ENCODE measurements at regions not wholly inside any gene's neighbourhood (a gene's known extent, or its start where the extent isn't known, plus 50 kb on each side); places are given as distances from the start of the nearest gene placed in this dataset.

DNA sequence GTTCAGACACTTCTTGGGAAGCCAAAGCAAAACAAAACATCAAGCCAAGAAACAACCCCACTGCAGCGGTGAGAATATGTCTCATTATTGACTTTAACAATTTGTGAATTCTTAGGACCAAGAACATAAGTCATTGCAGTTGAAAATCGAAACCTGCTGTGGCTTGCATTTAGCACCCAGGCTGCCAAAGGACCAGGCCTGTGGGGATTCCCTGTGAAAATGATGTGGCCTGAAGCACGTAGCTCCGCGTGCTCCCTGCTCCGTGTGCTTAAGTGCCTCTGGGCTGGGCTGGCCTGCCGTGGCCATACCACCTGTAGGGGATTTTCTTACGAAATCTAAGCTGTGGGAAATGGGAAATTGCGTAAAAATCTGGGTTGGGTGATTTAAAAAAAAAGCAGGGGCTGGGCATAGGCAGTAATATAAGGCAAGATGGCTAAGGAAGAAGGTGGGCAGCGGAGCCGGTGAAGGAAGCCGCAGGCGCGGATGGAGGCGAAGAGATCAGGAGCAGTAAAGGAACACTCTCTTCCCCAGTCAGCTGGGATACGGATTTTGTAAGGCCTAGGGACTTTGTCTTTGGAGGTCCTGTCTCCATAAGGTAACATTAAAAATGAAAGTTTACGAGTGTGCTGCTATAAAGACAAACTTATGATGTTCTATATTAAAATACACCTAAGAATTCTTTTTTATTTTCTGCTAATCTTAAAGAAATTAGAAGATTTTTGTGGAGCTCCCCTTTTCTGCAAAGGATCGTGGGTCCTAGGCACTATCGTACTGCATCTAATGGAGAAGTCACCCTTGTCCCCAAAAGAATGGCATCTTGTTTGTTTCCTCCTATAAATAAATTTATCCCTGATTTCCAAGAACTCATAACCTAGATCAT, 189.6 kb upstream of the SEMA6A start:
- DNase-seq (ENCODE audit: low spot score) = no peak
- intact Hi-C loops (cut with DNase I) = loop anchor here (10.0 kb wide), 1 partner anchor 109 kb away; no protein-coding TSS in a partner anchor

DNA sequence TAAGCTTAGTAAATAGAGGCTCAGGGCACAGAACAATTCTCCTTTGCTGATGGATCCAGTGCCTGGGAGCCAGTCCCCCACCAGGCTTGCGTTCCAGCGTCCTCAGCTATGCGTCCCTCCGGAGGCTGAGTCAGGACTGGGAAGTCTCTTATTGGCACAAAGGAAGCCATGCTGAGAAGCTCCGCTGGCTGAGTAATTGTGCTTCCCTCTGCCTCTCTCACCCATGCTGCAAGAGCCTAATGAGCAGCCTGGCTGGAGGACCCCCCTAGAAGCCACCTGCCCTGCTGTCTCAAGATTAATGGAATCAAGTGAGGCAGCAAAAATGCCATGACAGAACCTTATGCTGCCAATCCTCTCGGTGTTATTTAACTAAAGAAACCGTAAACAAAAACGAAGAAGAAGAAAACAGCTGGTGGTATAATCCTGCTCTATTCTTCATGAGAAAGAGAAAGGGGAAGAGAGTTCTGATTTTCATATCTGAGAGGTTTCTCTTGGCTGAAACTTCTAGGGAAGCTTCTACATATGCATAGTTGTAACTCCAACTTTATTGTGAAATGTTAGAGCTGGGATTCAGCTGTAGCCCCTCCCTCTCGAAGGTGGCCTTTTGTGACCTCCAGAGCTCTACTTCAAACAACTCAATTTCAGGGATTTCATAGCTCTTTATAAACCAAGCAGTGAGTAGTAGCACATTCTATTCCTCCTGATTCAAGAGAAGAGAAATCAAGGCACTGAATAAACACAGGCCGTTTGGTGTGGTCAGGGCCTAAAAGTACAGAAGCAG, 185.4 kb upstream of the SEMA6A start:
- intact Hi-C loops (cut with DNase I) = loop anchor here (10.0 kb wide), 1 partner anchor 105 kb away; no protein-coding TSS in a partner anchor
- DNase-seq (ENCODE audit: low spot score) = no peak

GRCh38 chr5:116757326-116757725, 182.7 kb upstream of the SEMA6A start:
- no peak for DNase-seq (ENCODE audit: low spot score)
- intact Hi-C loops (cut with DNase I) = no loop called here

GRCh38 chr5:116756531-116756930, 181.9 kb upstream of the SEMA6A start:
- DNase-seq (ENCODE audit: low spot score) = no peak
- intact Hi-C loops (cut with DNase I) = no loop called here

DNA sequence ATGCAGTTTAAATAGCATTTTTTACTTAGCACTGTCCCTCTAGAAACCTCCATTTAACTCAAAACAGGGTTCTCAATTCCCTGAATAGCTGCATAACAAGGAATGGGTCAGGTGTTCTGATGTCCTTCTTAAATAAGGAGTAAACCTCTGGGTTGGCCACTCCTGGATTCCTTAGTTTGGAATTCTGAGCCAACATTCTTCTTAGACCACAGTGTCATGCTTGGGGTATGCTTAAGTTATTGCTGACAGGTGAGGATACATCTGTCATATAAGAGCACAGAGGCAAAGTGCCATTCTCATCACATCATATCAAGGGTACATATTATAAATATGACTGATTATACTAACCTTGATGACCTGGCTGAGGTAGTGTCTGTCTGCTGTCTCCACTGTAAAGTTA, 179.9 kb upstream of the SEMA6A start:
- DNase-seq (ENCODE audit: low spot score) = no peak
- intact Hi-C loops (cut with DNase I) = no loop called here

DNA sequence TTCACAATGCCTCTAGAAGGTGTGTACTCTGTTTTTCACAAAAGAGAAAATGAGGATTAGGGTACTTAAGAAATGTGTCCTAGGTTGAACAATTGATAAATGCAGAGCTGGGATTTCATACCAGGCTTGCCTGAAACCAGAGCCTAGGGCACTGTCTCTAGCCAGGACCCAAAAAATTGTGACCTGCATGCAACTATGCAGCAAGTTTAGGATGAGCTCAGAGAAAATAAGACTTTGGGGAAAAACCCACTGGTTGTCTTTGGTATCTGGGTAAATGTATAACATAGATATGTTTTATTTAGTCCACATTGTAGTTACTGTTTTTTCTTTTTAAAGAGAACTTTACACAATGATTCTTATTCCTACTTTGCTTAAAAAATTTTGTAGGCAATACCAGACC, 177.1 kb upstream of the SEMA6A start:
- no peak for DNase-seq (ENCODE audit: low spot score)
- intact Hi-C loops (cut with DNase I) = no loop called here

GRCh38 chr5:116750631-116751580, 176.3 kb upstream of the SEMA6A start:
- no peak for DNase-seq (ENCODE audit: low spot score)
- intact Hi-C loops (cut with DNase I) = no loop called here

GRCh38 chr5:116747881-116748280, 173.3 kb upstream of the SEMA6A start:
- no peak for DNase-seq (ENCODE audit: low spot score)
- intact Hi-C loops (cut with DNase I) = no loop called here

DNA sequence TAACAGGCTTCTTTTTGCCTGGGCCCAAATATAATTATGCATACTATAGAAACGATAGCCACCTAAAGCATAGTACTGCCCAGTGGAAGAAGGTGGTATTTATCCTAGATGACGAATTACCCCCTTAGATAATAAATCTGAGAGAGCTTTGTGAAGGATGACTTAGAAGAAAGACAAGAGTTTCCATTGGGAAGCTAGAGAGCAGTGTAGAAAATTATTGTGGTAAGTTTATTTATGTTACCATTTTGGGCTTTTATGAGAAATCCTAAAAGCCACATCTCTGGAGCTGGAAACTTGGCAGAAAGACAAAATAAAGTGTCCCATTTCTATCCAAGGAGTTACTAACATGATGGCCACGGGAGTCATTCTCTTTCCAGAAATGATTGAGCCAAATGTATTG, 172.0 kb upstream of the SEMA6A start:
- no peak for DNase-seq (ENCODE audit: low spot score)
- intact Hi-C loops (cut with DNase I) = no loop called here

- no peak for DNase-seq (ENCODE audit: low spot score)
- intact Hi-C loops (cut with DNase I) = no loop called here
These were observed 166.1 kb upstream of the SEMA6A start for GRCh38 chr5:116740771-116741170.

GRCh38 chr5:116739571-116739970, 164.9 kb upstream of the SEMA6A start:
- DNase-seq (ENCODE audit: low spot score) = no peak
- intact Hi-C loops (cut with DNase I) = loop anchor here (5.0 kb wide), 1 partner anchor 162 kb away; no protein-coding TSS in a partner anchor

DNA sequence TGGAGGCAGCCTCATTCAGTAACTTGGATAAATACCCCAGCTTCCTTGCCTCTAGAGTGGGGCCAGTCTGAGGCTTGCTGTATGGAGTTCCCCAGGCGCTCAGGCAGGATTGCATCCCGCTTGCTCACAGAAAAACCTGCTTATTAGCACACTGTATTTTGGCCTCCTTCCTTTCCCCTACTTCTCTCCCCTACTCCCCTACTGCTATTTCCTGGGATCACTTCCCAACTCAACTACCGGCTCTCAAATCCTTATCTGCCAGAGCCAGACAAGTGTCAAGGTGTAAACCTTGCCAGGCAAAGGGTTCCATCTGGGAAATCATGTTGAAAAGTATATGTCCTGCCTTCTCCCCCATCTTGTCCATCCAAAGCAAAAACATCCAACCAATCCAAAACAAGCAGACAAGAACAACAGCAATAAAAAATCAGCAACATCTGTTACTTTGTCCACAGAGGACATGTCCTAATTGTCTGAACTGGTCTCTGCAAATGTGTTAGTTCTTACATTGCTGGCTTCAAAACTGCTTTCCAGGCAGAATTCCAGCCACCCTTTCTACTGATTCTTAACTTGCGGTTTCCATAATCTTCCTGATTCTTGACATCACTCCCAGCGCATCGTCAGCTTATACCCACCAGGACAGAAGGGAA, 164.1 kb upstream of the SEMA6A start:
- no peak for DNase-seq (ENCODE audit: low spot score)
- intact Hi-C loops (cut with DNase I) = loop anchor here (5.0 kb wide), 1 partner anchor 161 kb away; no protein-coding TSS in a partner anchor

- intact Hi-C loops (cut with DNase I) = loop anchor here (5.0 kb wide), 1 partner anchor 161 kb away; no protein-coding TSS in a partner anchor
- no peak for DNase-seq (ENCODE audit: low spot score)
These were observed 163.6 kb upstream of the SEMA6A start for GRCh38 chr5:116738239-116738614.

DNA sequence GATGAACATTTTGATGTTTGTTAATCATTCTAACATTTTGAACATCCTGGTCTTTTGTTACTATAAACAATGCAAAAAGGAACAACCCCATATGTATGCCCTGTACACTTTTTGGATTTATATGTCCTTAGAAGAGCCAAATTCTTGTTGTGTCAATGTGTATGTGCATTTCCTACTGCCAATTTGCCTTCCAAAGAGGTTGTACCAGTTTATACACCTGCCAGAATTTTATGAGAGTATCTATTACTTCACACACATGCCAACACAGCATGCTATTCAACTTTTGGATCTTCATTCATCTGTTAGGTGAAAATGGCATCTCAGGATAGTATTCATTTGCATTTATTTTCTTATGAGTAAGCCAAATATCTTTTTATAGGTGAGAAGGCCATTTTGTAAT, 162.0 kb upstream of the SEMA6A start:
- intact Hi-C loops (cut with DNase I) = loop anchor here (5.0 kb wide), 1 partner anchor 159 kb away; no protein-coding TSS in a partner anchor
- DNase-seq (ENCODE audit: low spot score) = no peak

- intact Hi-C loops (cut with DNase I) = no loop called here
- no peak for DNase-seq (ENCODE audit: low spot score)
These were observed 159.7 kb upstream of the SEMA6A start for GRCh38 chr5:116733991-116734975.

DNA sequence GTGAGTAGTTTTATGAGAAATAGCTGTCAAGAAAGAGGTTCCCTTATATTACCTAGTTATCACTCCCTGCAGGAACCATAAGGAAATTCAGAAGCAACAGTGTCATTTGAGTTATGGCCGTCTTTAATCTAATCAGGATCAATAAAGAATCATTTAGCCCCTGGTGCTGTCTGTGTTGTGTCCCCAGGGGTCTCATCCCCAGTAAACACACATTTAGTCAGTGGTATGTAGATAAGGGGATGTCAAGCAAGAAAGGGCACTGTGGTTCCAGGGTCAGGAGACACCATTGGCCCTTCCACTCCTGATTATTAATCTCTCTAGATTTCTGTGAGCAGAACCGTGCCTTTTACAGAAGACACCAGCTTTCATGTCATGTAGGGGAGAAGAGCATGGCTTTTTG, 158.0 kb upstream of the SEMA6A start:
- no peak for DNase-seq (ENCODE audit: low spot score)
- intact Hi-C loops (cut with DNase I) = no loop called here

DNA sequence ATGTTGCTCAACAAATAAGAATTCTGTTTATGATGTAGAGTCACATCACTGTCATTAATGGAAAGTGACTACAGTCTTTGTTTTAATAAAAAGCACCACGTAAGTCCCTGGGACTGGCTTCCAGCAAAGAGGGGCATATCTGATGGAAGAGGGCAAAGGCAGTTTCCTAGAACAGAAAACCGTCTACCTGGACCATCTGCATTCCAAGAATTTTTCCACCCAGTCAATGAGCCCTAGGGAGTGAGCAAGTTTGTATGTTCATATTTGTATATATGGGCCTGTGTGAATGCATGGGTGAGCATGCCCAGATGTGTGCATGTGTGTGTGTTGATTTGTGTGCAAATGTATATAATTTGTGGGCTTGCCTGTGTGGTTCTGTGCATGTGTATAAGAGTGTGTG, 156.8 kb upstream of the SEMA6A start:
- intact Hi-C loops (cut with DNase I) = no loop called here
- no peak for DNase-seq (ENCODE audit: low spot score)

DNA sequence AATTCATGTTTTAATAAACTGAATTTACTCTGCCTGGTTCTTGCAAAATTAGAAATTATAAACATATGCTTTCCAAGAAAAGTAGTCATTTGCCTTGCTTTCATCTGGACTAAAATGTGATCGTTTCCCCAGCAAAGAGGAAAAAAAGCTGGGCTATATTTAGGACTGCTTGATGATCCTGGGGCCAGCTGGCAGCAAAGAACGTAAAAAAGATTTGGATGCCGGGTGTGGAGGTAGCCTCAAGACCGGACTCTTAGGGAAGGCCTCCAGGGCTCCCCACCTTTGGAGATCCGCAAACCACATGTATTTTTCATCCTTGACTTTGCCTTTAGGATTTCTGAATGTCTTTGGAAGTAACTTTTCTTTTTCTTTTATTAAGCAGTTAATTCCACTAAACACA, 156.1 kb upstream of the SEMA6A start:
- DNase-seq (ENCODE audit: low spot score) = no peak
- intact Hi-C loops (cut with DNase I) = no loop called here

Data from cardiac septum (tissue), 1 donor.